HG03039 (cell line): ENCODE measurements at regions not wholly inside any gene's neighbourhood (a gene's known extent, or its start where the extent isn't known, plus 50 kb on each side); places are given as distances from the start of the nearest gene placed in this dataset.

ENCODE experiments used
- ATAC-seq: cut with Tn5 transposase; IDR thresholded peaks from one replicate; pipeline ENCODE4 v1.9.1; 2021; ENCODE audit warnings: mild to moderate bottlenecking, moderate library complexity; ENCODE audit not compliant: unreplicated experiment

GRCh38 chr12:69095765-69096477 is 143.4 kb upstream of the CPSF6 start:
- ATAC-seq, result no peak

GRCh38 chr12:69096669-69097335 is 142.6 kb upstream of the CPSF6 start:
- ATAC-seq, result no peak

- ATAC-seq, result no peak
Measured at GRCh38 chr12:69097619-69098368, 141.6 kb upstream of the CPSF6 start.

- ATAC-seq, result no peak
Measured at GRCh38 chr12:69099201-69099837, 140.1 kb upstream of the CPSF6 start.

GRCh38 chr12:69101505-69101904 is 137.9 kb upstream of the CPSF6 start:
- no peak for ATAC-seq

- ATAC-seq, result no peak
Measured at GRCh38 chr12:69102856-69103255, 136.5 kb upstream of the CPSF6 start.

- ATAC-seq, result no peak
Measured at GRCh38 chr12:69105101-69105962, 134.0 kb upstream of the CPSF6 start.

GRCh38 chr12:69106482-69107118 is 132.8 kb upstream of the CPSF6 start:
- ATAC-seq, result no peak

GRCh38 chr12:69107541-69107940 is 131.8 kb upstream of the CPSF6 start:
- no peak for ATAC-seq

- ATAC-seq, result no peak
Measured at GRCh38 chr12:69108037-69108436, 131.3 kb upstream of the CPSF6 start.

- ATAC-seq, result no peak
Measured at GRCh38 chr12:69112616-69113015, 126.8 kb upstream of the CPSF6 start.

GRCh38 chr12:69115099-69115498 is 124.3 kb upstream of the CPSF6 start:
- ATAC-seq, result no peak

GRCh38 chr12:69115951-69116350 is 123.4 kb upstream of the CPSF6 start:
- no peak for ATAC-seq

- ATAC-seq, result no peak
Measured at GRCh38 chr12:69117566-69118266, 121.7 kb upstream of the CPSF6 start.

GRCh38 chr12:69118516-69118915 is 120.9 kb upstream of the CPSF6 start:
- no peak for ATAC-seq

GRCh38 chr12:69119770-69120169 is 119.6 kb upstream of the CPSF6 start:
- no peak for ATAC-seq

- ATAC-seq, result no peak
Measured at GRCh38 chr12:69120354-69120753, 119.0 kb upstream of the CPSF6 start.

- ATAC-seq, result no peak
Measured at GRCh38 chr12:69123311-69123710, 116.1 kb upstream of the CPSF6 start.

- no peak for ATAC-seq
Measured at GRCh38 chr12:69123919-69124638, 115.3 kb upstream of the CPSF6 start.
